Lung (tissue), 11 donors: ENCODE measurements at regions not wholly inside any gene's neighbourhood (a gene's known extent, or its start where the extent isn't known, plus 50 kb on each side); places are given as distances from the start of the nearest gene placed in this dataset.
"Not testable (repeated sequence)": the region's sequence is repeated elsewhere in the genome, so short reads cannot be mapped to it uniquely, and the experiment has no call there.

ENCODE experiments used
- ATAC-seq: fragments of 200-7000 bp; cut with Tn5 transposase; one replicate; pipeline ENCODE4 v1.9.1; 2020; ENCODE audit warnings: moderate number of reproducible peaks; ENCODE audit not compliant: insufficient read depth, low FRiP score
- DNase-seq, 3 donors: peaks; one replicate each; pipeline ENCODE4 v3.0.0-alpha.2; 2013 to 2017
- H3K27ac ChIP-seq, 2 donors: one replicate each; pipeline ENCODE4 v1.5.1; 2013; ENCODE audit warnings: mild to moderate bottlenecking in 2 of 2, moderate library complexity in 2 of 2, control low read depth in 1 of 2, inconsistent platforms in 1 of 2, low read depth in 1 of 2, low read length in 1 of 2
- H3K27me3 ChIP-seq, 3 donors: one replicate each; pipeline ENCODE4 v1.5.1; 2013; ENCODE audit warnings: low read length in 2 of 3; ENCODE audit not compliant: control insufficient read depth in 3 of 3, insufficient read depth in 3 of 3
- H3K36me3 ChIP-seq, 4 donors: one replicate each; pipeline ENCODE4 v1.5.1; 2013; ENCODE audit warnings: low read length in 4 of 4, mild to moderate bottlenecking in 1 of 4, moderate library complexity in 1 of 4; ENCODE audit not compliant: control insufficient read depth in 4 of 4, insufficient read depth in 4 of 4
- H3K4me1 ChIP-seq, 5 donors: one replicate each; pipeline ENCODE4 v1.5.1; 2013; ENCODE audit warnings: low read length in 5 of 5, mild to moderate bottlenecking in 2 of 5, moderate library complexity in 1 of 5; ENCODE audit not compliant: control insufficient read depth in 5 of 5, insufficient read depth in 5 of 5
- H3K4me3 ChIP-seq: one replicate; pipeline ENCODE4 v1.5.1; 2013; ENCODE audit warnings: mild to moderate bottlenecking, control low read depth, moderate library complexity
- H3K9ac ChIP-seq, 2 donors: one replicate each; pipeline ENCODE4 v1.5.1; 2013; ENCODE audit warnings: low read length in 2 of 2, control low read depth in 1 of 2; ENCODE audit not compliant: insufficient read depth in 1 of 2
- H3K9me3 ChIP-seq, 4 donors: one replicate each; pipeline ENCODE4 v1.5.1; 2013; ENCODE audit warnings: low read length in 3 of 4, mild to moderate bottlenecking in 1 of 4, moderate library complexity in 1 of 4; ENCODE audit not compliant: control insufficient read depth in 4 of 4, insufficient read depth in 3 of 4
- CTCF ChIP-seq: IDR thresholded peaks from 2 replicates; pipeline ENCODE4 v1.5.1; 2012; ENCODE audit warnings: mild to moderate bottlenecking; ENCODE audit errors: control extremely low read depth, extremely low read depth
- WGBS, 2 donors: extraction: QIAGEN DNeasy Blood & Tissue Kit; methylation state at CpG; one replicate each; pipeline ENCODE4 v1.1.7; 2013; 5-methylcytosine and 5-hydroxymethylcytosine counted together
- donor health status: control.
- donor health status: control.
- donor health status: Bipolar disorder and iron deficiency.
- donor health status: healthy.
- donor health status: DM: yes; HTN: yes; CAD: no.

- Histone ChIP-seq H3K36me3 (no peaks in the 10 kb centered on the region), H3K27me3 (no peaks in the 10 kb centered on the region), H3K4me1 (no peaks in the 10 kb centered on the region), H3K4me3 (no peak overlapping the region), H3K9ac (no peak overlapping the region), H3K9me3 (no peaks in the 10 kb centered on the region), H3K27ac (no peak overlapping the region)
- WGBS, 2 donors, result 89 to 94% methylated on average over 2 of the region's 2 CpGs
- TF ChIP-seq CTCF, result no peak
- DNase-seq (no peak), ATAC-seq (no peak)
Observed at GRCh38 chr1:172845865-172846264, 187.0 kb downstream of the FASLG start.

- not testable (repeated sequence) for H3K36me3 ChIP-seq, DNase-seq, H3K9me3 ChIP-seq, H3K9ac ChIP-seq, ATAC-seq, H3K27me3 ChIP-seq, H3K27ac ChIP-seq, H3K4me3 ChIP-seq, H3K4me1 ChIP-seq
Observed at GRCh38 chr1:172847814-172848213, 188.9 kb downstream of the FASLG start.

GRCh38 chr1:172849653-172850052, 190.8 kb downstream of the FASLG start:
- Histone ChIP-seq H3K9me3 (no peaks in the 10 kb centered on the region), H3K27ac (no peak overlapping the region), H3K36me3 (no peaks in the 10 kb centered on the region), H3K27me3 (no peaks in the 10 kb centered on the region), H3K4me1 (no peaks in the 10 kb centered on the region), H3K9ac (no peak overlapping the region), H3K4me3 (no peak overlapping the region)
- no peak for DNase-seq
- no peak for ATAC-seq
- no peak for TF ChIP-seq CTCF
- 91 to 97% methylated on average over 2 of the region's 2 CpGs for WGBS, 2 donors

- H3K27me3 ChIP-seq, result no peaks in the 10 kb centered on the region
- H3K4me3 ChIP-seq, result no peak overlapping the region
- no peak for TF ChIP-seq CTCF
- peak in 1 of 3 donors; percentile 7 for DNase-seq
- H3K9me3 ChIP-seq, result no peaks in the 10 kb centered on the region
- no peak for ATAC-seq
- 86 to 94% methylated on average over 8 of the region's 8 CpGs for WGBS, 2 donors
- H3K9ac ChIP-seq, result no peak overlapping the region
- H3K27ac ChIP-seq, result no peak overlapping the region
- H3K4me1 ChIP-seq, result no peaks in the 10 kb centered on the region
- no peaks in the 10 kb centered on the region for H3K36me3 ChIP-seq
Observed at GRCh38 chr1:172851077-172851476, 192.2 kb downstream of the FASLG start.
